Neural progenitor cell (in vitro differentiated cells): ENCODE measurements at regions not wholly inside any gene's neighbourhood (a gene's known extent, or its start where the extent isn't known, plus 50 kb on each side); places are given as distances from the start of the nearest gene placed in this dataset.

ENCODE experiments used
- EZH2 ChIP-seq: fragments of 200-600 bp; sonication (generic); IDR thresholded peaks from 2 replicates; pipeline ENCODE4 v1.6.1; 2017; ENCODE audit warnings: antibody characterized with exemption, mild to moderate bottlenecking, moderate library complexity
- TF ChIP-seq, protein P1 (sequence below): fragments of 200-600 bp; sonication (generic); IDR thresholded peaks from 2 replicates; pipeline ENCODE4 v1.5.1; 2017; ENCODE audit warnings: antibody characterized with exemption, mild to moderate bottlenecking

- TF ChIP-seq, protein P1, sequence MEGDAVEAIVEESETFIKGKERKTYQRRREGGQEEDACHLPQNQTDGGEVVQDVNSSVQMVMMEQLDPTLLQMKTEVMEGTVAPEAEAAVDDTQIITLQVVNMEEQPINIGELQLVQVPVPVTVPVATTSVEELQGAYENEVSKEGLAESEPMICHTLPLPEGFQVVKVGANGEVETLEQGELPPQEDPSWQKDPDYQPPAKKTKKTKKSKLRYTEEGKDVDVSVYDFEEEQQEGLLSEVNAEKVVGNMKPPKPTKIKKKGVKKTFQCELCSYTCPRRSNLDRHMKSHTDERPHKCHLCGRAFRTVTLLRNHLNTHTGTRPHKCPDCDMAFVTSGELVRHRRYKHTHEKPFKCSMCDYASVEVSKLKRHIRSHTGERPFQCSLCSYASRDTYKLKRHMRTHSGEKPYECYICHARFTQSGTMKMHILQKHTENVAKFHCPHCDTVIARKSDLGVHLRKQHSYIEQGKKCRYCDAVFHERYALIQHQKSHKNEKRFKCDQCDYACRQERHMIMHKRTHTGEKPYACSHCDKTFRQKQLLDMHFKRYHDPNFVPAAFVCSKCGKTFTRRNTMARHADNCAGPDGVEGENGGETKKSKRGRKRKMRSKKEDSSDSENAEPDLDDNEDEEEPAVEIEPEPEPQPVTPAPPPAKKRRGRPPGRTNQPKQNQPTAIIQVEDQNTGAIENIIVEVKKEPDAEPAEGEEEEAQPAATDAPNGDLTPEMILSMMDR: no peak
- no peak for TF ChIP-seq EZH2
These were observed 165.6 kb downstream of the RCN1 start for GRCh38 chr11:32256466-32256865.
